ENCODE measurements at regions not wholly inside any gene's neighbourhood (a gene's known extent, or its start where the extent isn't known, plus 50 kb on each side); places are given as distances from the start of the nearest gene placed in this dataset.
"Not testable (repeated sequence)": the region's sequence is repeated elsewhere in the genome, so short reads cannot be mapped to it uniquely, and the experiment has no call there.

DNA sequence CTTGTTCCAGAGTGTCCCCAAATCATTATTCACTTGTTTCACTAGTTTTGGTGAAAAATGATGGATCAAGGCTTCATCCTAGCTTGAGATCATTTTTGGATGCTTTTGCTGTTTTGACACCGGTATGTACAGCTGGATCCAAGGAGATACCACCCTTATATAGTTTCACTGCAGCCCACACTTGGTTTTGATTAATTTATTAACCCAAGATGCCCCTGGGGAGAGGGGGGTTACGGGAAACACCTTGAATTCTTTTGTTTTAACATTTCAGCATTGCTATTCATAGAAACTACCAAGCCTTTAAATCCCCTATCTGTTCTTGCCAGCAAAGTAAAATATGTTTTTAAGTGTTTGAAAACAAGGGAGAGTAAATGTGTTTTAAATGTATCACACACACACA is 457.7 kb upstream of the RUNX1 start:
- no peak overlapping the region for H3K27ac ChIP-seq
- TF ChIP-seq, protein P1, sequence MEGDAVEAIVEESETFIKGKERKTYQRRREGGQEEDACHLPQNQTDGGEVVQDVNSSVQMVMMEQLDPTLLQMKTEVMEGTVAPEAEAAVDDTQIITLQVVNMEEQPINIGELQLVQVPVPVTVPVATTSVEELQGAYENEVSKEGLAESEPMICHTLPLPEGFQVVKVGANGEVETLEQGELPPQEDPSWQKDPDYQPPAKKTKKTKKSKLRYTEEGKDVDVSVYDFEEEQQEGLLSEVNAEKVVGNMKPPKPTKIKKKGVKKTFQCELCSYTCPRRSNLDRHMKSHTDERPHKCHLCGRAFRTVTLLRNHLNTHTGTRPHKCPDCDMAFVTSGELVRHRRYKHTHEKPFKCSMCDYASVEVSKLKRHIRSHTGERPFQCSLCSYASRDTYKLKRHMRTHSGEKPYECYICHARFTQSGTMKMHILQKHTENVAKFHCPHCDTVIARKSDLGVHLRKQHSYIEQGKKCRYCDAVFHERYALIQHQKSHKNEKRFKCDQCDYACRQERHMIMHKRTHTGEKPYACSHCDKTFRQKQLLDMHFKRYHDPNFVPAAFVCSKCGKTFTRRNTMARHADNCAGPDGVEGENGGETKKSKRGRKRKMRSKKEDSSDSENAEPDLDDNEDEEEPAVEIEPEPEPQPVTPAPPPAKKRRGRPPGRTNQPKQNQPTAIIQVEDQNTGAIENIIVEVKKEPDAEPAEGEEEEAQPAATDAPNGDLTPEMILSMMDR (IDR thresholded peaks at IDR 0.05) = no peak
- H3K4me3 ChIP-seq = no peak overlapping the region
- no peak for DNase-seq (ENCODE audit: low spot score)

DNA sequence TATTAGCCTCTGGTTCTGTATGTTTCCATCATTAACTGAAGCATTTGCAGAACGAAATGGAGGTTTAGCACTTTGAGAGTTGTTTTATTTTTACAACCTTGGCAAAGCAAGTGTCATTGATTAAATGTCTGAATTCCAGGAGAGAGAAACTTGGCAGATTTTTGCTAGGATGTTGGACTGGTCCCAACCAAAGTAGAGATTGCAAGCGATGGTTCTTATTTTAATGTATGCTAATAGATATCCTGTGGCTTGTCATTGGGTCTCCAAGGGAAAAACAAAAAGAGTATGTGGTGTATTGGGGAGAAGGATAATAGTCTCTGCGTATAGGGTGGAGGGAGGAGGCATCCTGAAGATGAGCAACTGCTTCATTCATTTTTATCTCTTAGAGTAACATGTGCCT is 457.2 kb upstream of the RUNX1 start:
- no peak for DNase-seq (ENCODE audit: low spot score)
- TF ChIP-seq, protein P1 (IDR thresholded peaks at IDR 0.05) = no peak
- Histone ChIP-seq H3K27ac (no peak overlapping the region), H3K4me3 (no peak overlapping the region)

DNA sequence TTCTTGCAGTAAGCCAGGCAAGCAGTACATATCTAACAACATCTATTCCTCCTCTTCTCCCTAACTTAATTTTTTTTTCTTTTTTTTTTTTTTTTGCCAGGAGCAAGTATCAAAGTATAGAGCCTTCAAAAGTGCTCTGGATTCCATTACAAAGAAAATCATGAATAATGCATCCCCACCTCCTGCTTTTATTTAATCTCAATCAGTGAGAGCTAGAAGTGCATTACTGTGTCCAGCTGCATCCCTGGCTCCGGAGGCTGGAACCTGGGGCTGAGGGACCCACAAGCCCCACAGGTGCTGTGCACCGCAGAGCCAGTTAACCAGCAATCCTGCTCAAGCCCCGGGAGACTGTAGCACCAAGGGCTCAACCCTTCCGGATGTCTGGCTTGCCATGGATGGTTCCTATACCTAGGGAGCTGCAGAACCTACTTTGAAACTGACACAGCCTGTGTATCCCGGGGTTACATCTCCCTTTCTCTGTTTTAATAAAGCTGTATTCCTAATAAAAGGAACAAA is 455.9 kb upstream of the RUNX1 start:
- H3K4me3 ChIP-seq = no peak overlapping the region
- TF ChIP-seq, protein P1 (IDR thresholded peaks at IDR 0.05) = no peak
- H3K27ac ChIP-seq = no peak overlapping the region
- no peak for DNase-seq (ENCODE audit: low spot score)

DNA sequence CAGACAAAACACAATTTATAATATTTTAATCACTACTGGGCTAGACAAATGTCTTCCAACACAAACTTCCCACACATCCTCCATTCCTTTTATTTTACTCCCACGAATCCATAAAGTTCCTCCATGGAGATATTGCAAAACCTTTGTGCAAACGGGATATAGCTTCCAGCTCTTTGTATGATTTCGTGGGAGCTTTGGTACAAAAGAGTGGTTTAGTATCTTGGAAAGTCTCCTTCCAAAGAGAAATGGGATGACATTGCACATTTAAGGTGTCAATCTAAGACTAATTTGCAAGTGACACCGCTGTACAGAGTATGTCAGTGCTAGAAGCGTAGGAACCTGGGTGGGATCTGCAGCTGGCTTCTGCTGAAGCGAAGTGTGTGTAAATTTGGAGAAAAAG is 455.2 kb upstream of the RUNX1 start:
- H3K4me3 ChIP-seq = no peak overlapping the region
- TF ChIP-seq, protein P1 (IDR thresholded peaks at IDR 0.05) = no peak
- DNase-seq (ENCODE audit: low spot score) = no peak
- H3K27ac ChIP-seq = peak overlapping the region in 1 of 2 donors; percentile 54

DNA sequence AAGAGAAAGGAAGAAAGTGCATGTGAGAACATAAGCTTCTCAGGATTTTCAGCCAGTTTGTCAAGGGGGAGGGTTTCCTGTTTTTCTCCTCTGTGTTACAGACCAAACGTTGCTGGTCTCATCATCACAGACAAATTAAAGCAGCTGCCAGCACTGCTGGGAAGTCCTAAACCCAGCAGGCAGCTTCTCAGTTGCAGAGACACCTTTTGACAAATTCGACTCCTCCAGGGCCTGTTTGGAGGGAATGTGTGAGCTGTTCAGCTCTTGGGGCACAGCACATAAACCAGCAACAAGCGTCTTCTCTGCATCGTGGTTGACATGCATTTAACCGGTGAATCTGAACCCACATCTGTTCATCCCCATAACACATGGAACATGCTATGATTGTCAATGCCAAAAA is 454.6 kb upstream of the RUNX1 start:
- Histone ChIP-seq H3K27ac (peak overlapping the region in 1 of 2 donors; percentile 54), H3K4me3 (peak overlapping the region; percentile 1)
- DNase-seq (ENCODE audit: low spot score) = no peak
- TF ChIP-seq, protein P1 (IDR thresholded peaks at IDR 0.05) = no peak

DNA sequence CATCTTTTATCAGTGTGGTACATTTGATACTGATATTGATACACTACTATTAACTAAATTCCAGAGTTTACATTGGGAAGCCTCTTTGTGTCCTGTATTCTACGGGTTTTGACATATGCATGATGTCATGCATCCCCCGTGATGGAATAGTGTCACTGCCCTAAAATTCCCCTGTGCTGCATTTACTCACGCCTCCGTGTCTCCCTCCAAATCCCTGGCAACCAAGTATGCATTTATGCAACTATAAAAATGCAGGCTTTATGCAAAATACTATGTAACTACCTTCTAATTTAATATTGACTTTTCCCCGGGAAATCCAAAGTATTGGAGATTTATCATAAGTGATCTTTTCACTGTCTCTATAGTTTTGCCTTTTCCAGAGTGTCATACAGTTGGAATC is 453.7 kb upstream of the RUNX1 start:
- no peak for DNase-seq (ENCODE audit: low spot score)
- no peak overlapping the region for H3K4me3 ChIP-seq
- TF ChIP-seq, protein P1 (IDR thresholded peaks at IDR 0.05) = no peak
- no peak overlapping the region for H3K27ac ChIP-seq

DNA sequence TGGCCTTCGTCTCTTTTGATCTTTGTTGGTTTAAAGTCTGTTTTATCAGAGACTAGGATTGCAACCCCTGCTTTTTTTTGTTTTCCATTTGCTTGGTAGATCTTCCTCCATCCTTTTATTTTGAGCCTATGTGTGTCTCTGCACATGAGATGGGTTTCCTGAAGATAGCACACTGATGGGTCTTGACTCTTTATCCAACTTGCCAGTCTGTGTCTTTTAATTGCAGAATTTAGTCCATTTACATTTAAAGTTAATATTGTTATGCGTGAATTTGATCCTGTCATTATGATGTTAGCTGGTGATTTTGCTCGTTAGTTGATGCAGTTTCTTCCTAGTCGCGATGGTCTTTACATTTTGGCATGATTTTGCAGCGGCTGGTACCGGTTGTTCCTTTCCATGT is 448.4 kb upstream of the RUNX1 start:
- not testable (repeated sequence) for H3K4me3 ChIP-seq; DNase-seq (ENCODE audit: low spot score); H3K27ac ChIP-seq
